ENCODE measurements at regions not wholly inside any gene's neighbourhood (a gene's known extent, or its start where the extent isn't known, plus 50 kb on each side); places are given as distances from the start of the nearest gene placed in this dataset.
"Not testable (repeated sequence)": the region's sequence is repeated elsewhere in the genome, so short reads cannot be mapped to it uniquely, and the experiment has no call there.

GRCh38 chr2:77578354-77578753 is 56.2 kb upstream of the LRRTM4 start:
- DNase-seq = no peak

- DNase-seq = no peak
Observed at GRCh38 chr2:77579076-77579769, 57.0 kb upstream of the LRRTM4 start.

GRCh38 chr2:77588438-77588837 is 66.3 kb upstream of the LRRTM4 start:
- no peak for DNase-seq

DNA sequence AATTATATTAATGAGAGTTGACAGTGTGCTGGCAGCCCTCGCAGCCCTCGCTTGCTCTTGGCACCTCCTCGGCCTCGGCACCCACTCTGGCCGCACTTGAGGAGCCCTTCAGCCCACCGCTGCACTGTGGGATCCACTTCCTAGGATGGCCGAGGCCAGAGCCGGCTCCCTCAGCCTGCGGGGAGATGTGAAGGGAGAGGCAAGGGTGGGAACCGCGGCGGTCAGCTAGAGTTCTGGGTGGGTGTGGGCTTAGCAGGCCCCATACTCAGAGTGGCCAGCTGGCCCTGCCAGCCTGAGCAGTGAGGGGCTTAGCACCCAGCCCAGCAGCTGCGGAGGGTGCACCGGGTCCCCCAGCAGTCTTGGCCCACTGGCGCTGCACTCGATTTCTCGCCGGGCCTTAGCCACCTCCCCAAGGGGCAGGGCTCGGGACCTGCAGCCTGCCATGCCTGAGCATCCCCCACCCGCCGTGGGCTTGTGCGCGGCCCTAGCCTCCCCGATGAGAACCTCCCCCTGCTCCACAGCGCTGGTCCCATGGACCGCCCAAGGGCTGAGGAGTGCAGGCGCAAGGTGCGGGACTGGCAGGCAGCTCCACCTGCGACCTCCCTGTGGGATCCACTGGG is 68.2 kb upstream of the LRRTM4 start:
- DNase-seq = no peak

- DNase-seq = not testable (repeated sequence)
Observed at GRCh38 chr2:77592955-77593354, 70.8 kb upstream of the LRRTM4 start.

DNA sequence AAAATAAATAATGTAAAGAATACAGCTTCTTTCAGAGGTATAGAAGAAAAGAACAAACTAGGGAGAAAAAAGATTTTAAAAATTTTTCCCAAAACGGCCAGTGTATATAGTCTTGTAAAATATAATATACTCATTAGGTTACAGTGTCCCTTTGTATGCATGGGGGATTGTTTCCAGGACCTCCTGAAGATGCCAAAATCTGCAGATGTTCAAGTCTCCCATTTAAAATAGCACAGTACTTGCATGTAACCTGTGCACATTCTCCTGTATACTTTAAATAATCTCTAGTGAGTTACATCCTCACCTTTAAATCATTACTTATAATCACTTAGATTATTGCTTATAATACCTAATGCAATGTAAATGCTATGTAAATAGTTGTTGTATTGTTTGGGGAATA is 80.6 kb upstream of the LRRTM4 start:
- no peak for DNase-seq

DNA sequence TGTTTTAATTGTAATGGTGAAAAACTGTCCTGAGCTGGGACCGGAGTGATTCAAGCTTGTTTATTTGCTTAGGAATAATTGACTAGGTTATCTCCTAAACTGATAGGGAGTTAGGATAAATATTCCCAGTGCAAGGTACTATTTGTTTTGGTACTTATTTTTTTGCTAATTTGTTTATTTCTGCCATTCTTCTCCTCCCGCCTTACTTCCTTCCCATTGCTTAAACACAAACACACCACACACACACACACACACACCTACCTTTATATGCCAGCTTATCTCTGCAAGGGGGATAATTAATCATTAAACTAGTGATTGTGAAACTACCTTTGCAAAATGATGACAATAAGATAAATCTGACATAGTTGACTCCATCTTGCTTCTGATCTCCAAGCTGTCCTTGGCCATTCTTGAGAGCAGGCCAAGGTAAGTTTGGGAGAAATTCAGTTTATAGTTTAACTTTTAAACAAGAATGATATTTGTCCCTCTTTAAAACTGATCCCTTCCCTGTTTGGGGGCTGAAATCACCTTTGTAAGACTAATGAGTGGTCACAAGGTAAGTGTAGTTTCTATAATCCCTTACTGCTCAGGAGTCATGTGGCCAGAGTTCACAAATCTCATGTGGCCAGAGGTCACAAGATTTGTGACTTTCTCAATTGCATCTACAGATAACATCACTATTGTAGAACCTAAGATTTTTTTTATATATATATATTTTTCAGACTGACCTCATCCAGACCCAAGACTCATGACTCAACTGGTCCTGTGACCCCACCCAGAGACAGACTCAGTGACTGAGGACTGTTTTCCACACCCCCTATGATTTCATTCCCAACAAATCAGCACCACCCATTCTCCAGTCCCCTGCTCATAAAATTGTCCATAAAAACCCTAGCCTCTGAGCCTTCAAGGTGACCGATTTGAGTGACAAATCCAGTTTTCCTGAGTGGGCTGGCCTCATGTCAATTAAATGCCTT is 83.1 kb upstream of the LRRTM4 start:
- no peak for DNase-seq

DNA sequence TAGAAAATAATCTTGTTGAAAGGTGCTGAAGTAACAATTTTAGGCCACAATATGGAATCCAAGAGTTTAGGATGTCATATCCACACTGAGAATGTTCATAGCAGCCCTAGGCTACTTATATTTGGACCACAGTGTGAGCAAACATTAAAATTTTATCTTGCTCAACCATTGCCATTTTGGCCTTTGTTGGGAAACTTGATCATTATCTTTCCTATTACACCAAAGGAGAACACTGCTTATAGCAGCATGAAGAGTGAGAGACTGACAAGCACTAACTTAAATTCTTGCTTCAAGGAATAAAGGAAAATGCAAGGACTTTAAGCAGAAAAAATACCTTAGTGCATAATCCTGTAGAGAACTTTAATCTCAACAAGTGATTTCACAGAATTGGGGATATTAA is 86.3 kb upstream of the LRRTM4 start:
- no peak for DNase-seq

- DNase-seq = no peak
Observed at GRCh38 chr2:77629539-77629938, 107.4 kb upstream of the LRRTM4 start.

DNA sequence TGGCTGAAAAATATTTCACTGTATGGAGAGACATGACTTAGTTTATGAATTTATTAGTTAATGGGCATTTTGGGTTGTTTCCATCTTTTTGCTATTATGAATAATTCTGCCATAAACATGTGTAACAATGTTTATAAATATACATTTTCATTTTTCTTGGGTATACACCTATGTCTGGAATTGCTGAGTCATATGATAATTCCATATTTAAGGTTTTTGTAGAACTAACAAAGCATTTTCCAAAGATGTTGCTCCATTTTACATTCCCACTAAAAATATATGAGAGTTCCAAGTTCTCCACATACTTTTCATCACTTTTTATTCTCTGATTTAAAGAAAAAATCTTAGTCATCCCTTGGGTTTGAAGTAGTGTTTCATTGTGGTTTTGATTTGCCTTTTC is 108.8 kb upstream of the LRRTM4 start:
- DNase-seq = no peak

GRCh38 chr2:77633601-77634000 is 111.4 kb upstream of the LRRTM4 start:
- no peak for DNase-seq

GRCh38 chr2:77640924-77641323 is 118.7 kb upstream of the LRRTM4 start:
- DNase-seq = no peak

DNA sequence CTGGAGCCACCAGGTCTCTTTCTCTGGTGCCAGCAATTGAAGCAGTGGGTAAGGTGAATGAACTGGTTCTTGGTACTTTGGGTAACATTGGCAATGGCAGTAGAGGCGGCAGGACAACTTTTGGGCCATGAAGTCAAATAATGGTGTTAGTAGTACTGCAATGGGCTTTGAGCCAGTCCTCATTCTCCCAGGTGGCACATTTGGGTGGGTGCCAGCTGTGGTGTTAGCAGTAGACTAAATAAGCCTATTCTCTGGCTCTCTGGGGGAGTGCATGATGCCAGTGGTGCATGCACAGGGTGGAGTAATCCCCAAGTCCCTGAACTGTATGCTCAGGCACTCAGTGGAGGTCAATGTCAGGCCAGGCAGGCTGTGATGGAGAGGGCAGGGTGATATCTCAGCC is 120.2 kb upstream of the LRRTM4 start:
- DNase-seq = no peak

DNA sequence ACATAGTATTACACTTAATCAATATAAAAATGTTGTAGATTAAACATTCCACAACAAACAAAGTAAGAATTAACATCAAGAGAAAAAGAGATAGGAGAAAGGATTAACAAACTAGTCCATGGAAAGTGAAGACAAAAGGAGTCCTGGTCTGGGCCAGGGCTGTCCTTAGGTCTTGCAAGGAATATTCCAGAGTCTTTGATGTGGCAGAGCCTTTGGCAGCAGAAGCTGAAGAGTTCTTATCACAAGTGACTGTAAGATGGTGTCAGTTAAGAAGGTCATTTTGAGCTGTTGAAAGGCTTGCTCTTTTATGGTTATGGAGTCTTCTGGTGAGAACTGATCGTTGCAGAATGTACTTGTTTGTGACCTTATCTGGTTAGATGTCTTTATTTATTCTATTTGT is 127.7 kb upstream of the LRRTM4 start:
- no peak for DNase-seq

DNA sequence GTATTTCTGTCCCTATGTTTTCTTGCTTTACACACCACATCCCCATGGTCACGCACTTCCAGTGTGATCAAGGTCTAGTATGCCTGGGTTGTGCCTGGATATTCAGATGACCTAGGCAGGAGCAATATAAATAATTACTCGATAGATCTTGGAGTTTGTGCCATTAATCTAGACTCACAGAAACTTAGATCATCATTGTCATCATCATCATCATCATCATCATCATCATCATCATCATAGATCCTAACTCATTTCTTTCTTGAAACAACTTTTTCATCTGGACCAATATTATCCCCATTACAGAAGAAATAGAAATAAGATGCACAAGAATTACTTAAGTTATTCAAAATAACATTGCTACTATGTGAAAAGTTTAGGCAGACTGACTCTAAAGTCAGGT is 130.3 kb upstream of the LRRTM4 start:
- DNase-seq = no peak

- no peak for DNase-seq
Observed at GRCh38 chr2:77664491-77664890, 142.3 kb upstream of the LRRTM4 start.

DNA sequence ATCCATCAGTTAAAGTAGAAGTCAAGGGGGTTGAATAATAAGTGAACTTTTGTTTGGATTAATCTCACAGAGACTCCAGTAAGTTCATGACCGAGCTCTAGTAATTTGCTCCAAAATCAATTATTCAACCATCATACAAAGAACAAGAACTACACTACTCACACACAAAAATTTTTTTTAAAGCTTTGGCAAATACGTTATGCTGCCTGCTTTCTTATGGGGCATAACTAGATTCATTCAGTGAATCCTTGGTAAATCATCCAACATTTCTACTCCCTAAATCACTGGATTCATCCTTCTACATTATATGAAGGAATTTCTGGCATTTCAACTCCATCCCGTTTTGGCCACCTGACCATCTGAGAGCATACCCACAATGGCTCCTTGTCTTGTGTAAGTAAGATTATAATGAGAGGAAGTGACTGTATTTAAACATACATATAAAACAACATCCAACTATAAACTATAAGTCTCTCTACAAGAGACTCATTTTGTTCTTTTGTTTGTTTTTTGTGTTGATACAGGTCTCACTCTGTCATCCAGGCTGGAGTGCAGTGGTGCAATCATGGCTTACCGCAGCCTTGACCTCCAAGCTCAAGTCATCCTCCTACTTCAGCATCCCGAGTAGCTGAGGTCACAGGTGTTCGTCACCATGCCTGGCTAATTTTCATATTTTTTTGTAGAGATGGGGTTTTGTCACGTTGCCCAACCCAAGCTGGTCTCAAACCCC is 144.2 kb upstream of the LRRTM4 start:
- no peak for DNase-seq

- not testable (repeated sequence) for DNase-seq
Observed at GRCh38 chr2:77684543-77685319, 162.6 kb upstream of the LRRTM4 start.

GRCh38 chr2:77712601-77713000 is 190.4 kb upstream of the LRRTM4 start:
- DNase-seq = no peak

- no peak for DNase-seq
Observed at GRCh38 chr2:77713412-77713811, 191.2 kb upstream of the LRRTM4 start.

DNA sequence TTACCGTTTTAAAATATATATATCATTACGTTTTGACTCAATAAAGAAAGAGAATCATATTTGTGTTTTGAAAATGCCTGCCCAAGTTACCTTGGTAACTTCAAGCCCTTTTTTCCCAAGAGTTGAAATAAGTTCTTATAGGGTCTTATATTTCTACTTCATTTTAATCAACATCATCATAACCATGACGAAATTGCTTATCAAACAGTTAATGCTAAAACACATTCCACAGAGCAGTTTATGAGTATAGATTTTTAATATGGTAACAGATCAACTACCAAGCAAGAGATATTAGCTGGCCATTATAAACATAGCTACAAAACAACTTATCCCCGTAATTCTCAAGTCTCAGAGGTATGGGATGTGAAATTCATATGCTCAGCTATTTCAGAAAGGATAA is 197.9 kb upstream of the LRRTM4 start:
- no peak for DNase-seq

DNA sequence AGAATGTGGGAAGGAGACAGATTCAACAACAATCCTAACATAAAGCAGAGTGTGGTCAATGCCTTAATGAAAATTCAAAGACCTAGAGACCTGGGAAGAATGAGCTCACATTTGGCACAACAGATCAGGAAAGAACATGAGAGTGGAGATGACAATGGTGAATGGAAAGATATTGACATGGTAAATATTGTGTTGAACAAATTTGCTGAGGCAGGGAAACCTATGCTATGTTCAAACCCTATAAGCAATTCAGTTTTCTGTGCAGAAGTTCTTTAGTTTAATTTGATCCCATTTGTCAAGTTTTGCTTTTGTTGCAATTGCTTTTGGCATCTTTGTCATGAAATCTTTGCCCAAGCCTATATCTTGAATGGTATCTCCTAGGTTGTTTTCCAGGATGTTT is 199.4 kb upstream of the LRRTM4 start:
- no peak for DNase-seq
